ENCODE measurements at regions not wholly inside any gene's neighbourhood (a gene's known extent, or its start where the extent isn't known, plus 50 kb on each side); places are given as distances from the start of the nearest gene placed in this dataset.
"Not testable (repeated sequence)": the region's sequence is repeated elsewhere in the genome, so short reads cannot be mapped to it uniquely, and the experiment has no call there.

GRCh38 chr6:44039191-44039719, 88.0 kb downstream of the MRPL14 start:
- 70 to 75% methylated on average over 2 to 4 of the region's 6 CpGs for WGBS, 2 donors
- peaks cover 15 to 45% (median 21%) of the 10 kb centered on the region in 3 donors for H3K4me1 ChIP-seq

DNA sequence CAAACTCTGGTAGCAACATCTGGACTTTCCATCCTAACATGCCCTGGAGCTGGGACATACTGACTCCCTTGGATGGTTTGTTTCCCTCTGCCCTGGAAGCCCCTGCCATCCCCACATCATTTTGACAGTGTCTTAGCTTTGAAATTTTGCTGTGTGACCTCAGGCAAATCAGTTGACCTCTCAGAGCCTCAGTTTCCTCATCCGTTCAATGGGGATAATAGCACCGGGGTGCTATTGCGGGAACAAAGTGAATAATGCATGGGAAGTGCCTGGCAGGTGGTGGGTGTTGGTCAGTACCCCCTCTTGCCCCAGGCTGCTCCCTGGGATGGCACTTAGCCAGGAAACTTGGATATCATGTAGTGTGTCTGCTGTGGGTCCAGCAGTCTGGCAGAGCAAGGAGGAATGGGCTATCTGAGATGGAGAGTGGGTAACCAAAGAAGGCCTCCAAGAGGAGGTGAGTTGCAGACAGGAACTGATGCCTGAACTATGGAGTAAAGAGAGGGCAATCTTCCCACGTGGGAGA, 88.6 kb downstream of the MRPL14 start:
- no peak for DNase-seq
- H3K9me3 ChIP-seq = no peaks in the 10 kb centered on the region
- TF ChIP-seq CTCF (IDR thresholded peaks at IDR 0.05) (no peak), POLR2A (IDR thresholded peaks at IDR 0.05) (no peak)
- H3K4me1 ChIP-seq = peaks cover 15 to 39% (median 21%) of the 10 kb centered on the region in 3 donors
- no peaks in the 10 kb centered on the region for H3K36me3 ChIP-seq
- no peak overlapping the region for H3K4me3 ChIP-seq
- H3K27ac ChIP-seq = no peak overlapping the region
- H3K27me3 ChIP-seq = no peaks in the 10 kb centered on the region
- intact Hi-C loops (cut with DNase I) = no loop called here
- WGBS, 2 donors = 76 to 88% methylated on average over 4 of the region's 4 CpGs

More at GRCh38 chr6:44039191-44039719, 88.0 kb downstream of the MRPL14 start:
- H3K27ac ChIP-seq = no peak overlapping the region
- no peak for DNase-seq
- intact Hi-C loops (cut with DNase I) = no loop called here
- no peak for TF ChIP-seq POLR2A (IDR thresholded peaks at IDR 0.05)
- TF ChIP-seq CTCF (IDR thresholded peaks at IDR 0.05) = no peak
- H3K36me3 ChIP-seq = no peaks in the 10 kb centered on the region
- no peaks in the 10 kb centered on the region for H3K9me3 ChIP-seq
- no peaks in the 10 kb centered on the region for H3K27me3 ChIP-seq
- no peak overlapping the region for H3K4me3 ChIP-seq

DNA sequence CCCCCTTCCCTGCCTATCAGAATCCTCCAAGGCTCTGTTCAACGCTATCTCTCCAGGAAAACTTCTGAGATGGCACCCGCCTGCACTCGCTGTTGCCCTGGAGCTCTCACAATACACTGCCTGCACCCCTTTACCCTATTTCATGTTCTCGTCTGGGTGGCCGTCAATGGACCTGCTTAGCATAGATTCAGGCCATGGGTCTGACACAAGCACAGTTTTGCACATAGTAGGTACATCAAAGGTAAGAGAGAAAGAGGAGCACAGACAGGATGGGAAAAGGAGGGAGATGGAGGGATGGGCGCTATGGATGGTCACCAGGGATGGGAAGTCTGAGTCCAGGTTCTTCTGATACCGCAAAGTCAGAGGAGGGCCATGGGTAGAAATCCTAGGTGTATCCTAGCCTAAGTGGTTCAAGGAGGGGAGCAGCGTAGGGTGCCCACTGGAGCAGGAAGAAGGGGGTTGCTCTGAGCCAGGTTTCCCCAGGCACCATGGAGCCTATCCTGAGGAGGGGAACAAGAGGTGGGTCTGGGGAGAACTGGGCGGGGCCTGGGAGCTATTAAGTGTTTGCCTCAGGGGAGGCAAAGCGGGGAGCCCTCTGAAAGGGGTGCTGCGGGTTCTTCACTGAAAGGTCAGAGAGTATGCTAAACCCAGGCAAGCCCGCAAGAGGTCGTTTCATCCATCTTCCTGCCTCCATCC, 89.3 kb downstream of the MRPL14 start:
- Histone ChIP-seq H3K27ac (no peak overlapping the region), H3K36me3 (no peaks in the 10 kb centered on the region), H3K27me3 (no peaks in the 10 kb centered on the region), H3K4me3 (no peak overlapping the region), H3K9me3 (no peaks in the 10 kb centered on the region), H3K4me1 (peaks cover 15 to 33% (median 15%) of the 10 kb centered on the region in 3 donors)
- intact Hi-C loops (cut with DNase I) = no loop called here
- 83 to 87% methylated on average over 13 of the region's 13 CpGs for WGBS, 2 donors
- no peak for DNase-seq
- no peak for TF ChIP-seq CTCF (IDR thresholded peaks at IDR 0.05)
- no peak for TF ChIP-seq POLR2A (IDR thresholded peaks at IDR 0.05)

- H3K36me3 ChIP-seq; H3K4me3 ChIP-seq; DNase-seq; intact Hi-C loops (cut with DNase I); H3K9me3 ChIP-seq; H3K27ac ChIP-seq; H3K27me3 ChIP-seq: not testable (repeated sequence)
- WGBS, 2 donors = 90 to 94% methylated on average over 8 to 9 of the region's 9 CpGs
- peaks cover 9 to 26% (median 9%) of the 10 kb centered on the region in 3 donors for H3K4me1 ChIP-seq
These were observed 90.0 kb downstream of the MRPL14 start for GRCh38 chr6:44037276-44037675.

DNA sequence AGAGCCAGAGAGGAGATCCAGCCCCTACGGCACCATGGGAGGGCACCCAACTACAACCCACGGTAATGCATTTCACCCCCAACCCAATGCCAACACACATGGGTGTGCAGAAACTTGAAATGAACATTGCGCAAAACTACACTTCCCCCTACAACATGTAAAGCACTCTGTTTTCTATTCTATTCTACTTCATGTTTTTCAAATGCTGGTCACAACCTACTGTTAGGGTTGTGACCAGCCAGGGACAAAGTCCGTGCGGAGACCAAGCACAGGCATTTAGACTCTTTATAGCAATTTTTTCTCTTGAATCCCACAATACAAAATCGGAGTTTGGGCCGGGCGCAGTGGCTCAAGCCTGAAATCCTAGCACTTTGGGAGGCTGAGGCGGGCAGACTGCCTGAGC, 90.6 kb downstream of the MRPL14 start:
- Histone ChIP-seq H3K4me1 (peaks cover 5 to 20% (median 6%) of the 10 kb centered on the region in 3 donors), H3K27me3 (no peaks in the 10 kb centered on the region), H3K4me3 (no peak overlapping the region), H3K9me3 (no peaks in the 10 kb centered on the region), H3K27ac (no peak overlapping the region), H3K36me3 (no peaks in the 10 kb centered on the region)
- WGBS, 2 donors = 84 to 90% methylated on average over 8 to 9 of the region's 9 CpGs
- intact Hi-C loops (cut with DNase I) = no loop called here
- no peak for DNase-seq
- TF ChIP-seq CTCF (IDR thresholded peaks at IDR 0.05) (no peak), POLR2A (IDR thresholded peaks at IDR 0.05) (no peak)

Data from esophagus squamous epithelium (tissue), 5 donors.